Hepatocyte (in vitro differentiated cells): ENCODE measurements at regions not wholly inside any gene's neighbourhood (a gene's known extent, or its start where the extent isn't known, plus 50 kb on each side); places are given as distances from the start of the nearest gene placed in this dataset.

Source experiments
- EZH2 ChIP-seq: fragments of 200-600 bp; sonication (generic); IDR thresholded peaks from 2 replicates; pipeline ENCODE4 v1.6.1; 2016; ENCODE audit warnings: antibody characterized with exemption, mild to moderate bottlenecking, borderline replicate concordance
- TF ChIP-seq, protein P1 (sequence below): fragments of 200-600 bp; sonication (generic); IDR thresholded peaks from 2 replicates; pipeline ENCODE4 v1.5.1; 2016; ENCODE audit warnings: antibody characterized with exemption, mild to moderate bottlenecking; ENCODE audit not compliant: poor library complexity

DNA sequence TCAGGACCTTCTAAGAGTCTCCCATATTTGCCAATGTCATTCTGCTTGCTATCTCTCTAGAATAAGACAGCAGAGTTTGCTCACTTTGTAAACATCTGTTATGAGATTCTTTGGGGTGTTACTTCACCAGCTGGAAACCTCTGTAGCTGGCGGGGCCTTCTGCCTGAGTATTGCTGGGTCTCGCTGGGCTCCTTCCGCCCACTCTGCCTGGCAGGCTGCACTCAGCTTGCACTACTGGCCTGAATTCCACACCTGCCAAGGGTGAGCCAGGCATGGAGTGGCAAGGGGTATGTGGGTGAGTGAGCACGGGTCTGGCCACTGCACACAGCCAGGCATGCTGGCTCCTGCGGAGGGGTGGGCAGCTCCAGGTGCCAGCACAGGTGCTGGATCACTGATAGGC lies 267.3 kb upstream of the PDE3A start:
- TF ChIP-seq, protein P1, sequence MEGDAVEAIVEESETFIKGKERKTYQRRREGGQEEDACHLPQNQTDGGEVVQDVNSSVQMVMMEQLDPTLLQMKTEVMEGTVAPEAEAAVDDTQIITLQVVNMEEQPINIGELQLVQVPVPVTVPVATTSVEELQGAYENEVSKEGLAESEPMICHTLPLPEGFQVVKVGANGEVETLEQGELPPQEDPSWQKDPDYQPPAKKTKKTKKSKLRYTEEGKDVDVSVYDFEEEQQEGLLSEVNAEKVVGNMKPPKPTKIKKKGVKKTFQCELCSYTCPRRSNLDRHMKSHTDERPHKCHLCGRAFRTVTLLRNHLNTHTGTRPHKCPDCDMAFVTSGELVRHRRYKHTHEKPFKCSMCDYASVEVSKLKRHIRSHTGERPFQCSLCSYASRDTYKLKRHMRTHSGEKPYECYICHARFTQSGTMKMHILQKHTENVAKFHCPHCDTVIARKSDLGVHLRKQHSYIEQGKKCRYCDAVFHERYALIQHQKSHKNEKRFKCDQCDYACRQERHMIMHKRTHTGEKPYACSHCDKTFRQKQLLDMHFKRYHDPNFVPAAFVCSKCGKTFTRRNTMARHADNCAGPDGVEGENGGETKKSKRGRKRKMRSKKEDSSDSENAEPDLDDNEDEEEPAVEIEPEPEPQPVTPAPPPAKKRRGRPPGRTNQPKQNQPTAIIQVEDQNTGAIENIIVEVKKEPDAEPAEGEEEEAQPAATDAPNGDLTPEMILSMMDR, result no peak
- no peak for TF ChIP-seq EZH2
